Activated CD8-positive, alpha-beta memory T cell treated with anti-CD3 and anti-CD28 coated beads for 36 hours (primary cell): ENCODE measurements at regions not wholly inside any gene's neighbourhood (a gene's known extent, or its start where the extent isn't known, plus 50 kb on each side); places are given as distances from the start of the nearest gene placed in this dataset.

Source experiments
- CTCF ChIA-PET: fragments of 350-600 bp; sonication (Branson Sonifier 250); formaldehyde crosslinking; loops from one replicate; lab custom pipeline; 2021; ENCODE audit warnings: antibody characterized with exemption; lab: Charles Lee
- POLR2A ChIA-PET: fragments of 350-600 bp; sonication (Branson Sonifier 250); formaldehyde crosslinking; loops from one replicate; lab custom pipeline; 2021; ENCODE audit warnings: antibody characterized with exemption; lab: Charles Lee

DNA sequence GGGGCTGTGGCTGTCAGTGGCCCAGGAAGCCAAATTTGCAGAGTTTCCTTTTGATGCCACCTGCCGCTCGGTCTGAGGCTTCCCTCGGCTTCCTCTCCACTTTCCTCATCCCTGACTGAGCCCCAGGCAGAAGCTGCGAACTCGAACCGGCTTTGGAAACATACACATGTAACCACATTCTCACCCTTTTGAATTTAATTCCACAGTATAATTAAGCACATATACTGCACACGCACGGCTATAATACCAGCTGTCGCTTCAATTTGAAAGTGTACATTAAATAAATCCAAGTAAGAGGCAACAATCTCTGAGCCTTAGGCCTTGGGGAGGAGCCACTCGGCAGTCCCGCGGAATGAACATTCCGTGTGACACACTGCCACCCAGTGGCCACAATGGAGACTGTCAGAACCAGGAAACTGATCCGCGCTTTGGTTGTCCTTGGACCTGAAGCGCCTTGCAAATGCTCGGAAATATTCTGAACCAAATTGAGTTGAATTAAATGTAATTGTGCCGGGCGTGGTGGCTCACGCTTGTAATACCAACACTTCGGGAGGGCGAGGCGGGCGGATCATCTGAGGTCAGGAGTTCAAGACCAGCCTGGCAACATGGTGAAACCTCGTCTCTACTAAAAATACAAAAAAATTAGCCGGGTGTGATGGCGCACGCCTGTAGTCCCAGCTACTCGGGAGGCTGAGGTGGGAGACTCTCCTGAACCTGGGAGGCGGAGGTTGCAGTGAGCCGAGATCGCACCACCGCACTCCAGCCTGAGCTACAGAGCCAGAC is 117.9 kb upstream of the TMPO start:
- ChIA-PET POLR2A (no interaction called here), CTCF (interaction anchor here (0.6 to 1.4 kb wide), 5 partner anchors 22 to 1249 kb away, joined by 3 to 5 read pairs (median 3); no protein-coding TSS in a partner anchor)

DNA sequence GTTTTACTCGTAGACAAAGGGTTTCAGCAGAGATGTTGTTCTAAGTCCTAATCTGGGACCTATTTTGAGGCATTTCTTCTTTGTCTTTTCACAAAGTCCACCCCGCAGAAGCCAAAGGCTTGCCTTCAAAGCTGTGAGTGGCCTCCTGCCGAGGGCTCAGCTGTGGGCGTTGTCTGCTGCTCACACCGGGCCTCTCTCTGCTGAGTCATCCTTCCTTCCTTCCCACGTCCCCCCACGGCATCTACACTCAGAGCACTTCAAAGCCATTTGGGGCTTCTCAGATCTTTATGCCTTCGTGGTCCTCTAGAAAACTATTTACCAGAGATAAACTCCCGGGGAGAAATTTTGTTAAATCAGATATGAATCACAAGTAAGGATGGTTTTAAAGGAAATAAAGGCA is 115.9 kb upstream of the TMPO start:
- POLR2A ChIA-PET: no interaction called here
- CTCF ChIA-PET: interaction anchor here (0.8 to 1.2 kb wide), 2 partner anchors 14 to 24 kb away, joined by 3 read pairs; no protein-coding TSS in a partner anchor

DNA sequence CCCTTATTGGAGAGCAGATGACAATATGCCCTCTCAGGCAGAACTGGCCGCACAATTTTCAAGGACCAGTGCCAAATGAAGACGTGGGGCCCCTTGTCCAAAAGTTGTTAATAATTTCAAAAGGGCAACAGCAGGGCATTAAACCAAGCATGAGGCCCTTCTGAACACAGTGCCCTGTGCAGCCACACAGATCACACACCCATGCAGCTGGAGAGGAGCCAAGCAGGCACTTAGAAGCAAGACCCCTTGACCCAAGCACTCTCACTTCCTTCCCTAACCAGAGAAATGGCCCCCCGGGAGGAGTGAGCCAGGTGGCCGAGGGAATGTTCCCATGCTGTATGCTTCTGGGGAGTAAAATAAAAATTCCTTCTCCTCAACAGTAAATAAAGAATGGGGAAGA is 114.0 kb upstream of the TMPO start:
- POLR2A ChIA-PET: no interaction called here
- CTCF ChIA-PET: no interaction called here

DNA sequence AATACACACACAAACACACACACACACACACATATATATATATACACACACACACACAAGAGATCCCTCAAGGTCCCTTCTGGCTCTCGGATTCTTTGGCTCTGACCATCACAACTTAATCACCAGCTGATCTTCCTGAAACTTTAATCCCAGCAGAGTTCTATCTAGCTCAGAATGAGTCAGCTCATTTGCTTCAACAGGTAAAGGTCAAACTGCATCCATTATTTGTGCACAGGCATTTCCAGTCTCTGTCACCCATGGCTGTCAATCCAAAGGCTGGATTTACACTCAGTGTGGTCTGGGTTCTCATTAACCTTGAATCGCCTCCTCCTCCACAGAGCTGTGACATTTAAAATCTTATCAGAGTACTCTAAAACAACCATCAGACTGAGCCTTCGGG is 113.3 kb upstream of the TMPO start:
- ChIA-PET POLR2A (no interaction called here), CTCF (interaction anchor here (0.5 kb wide), 1 partner anchor 24 kb away, joined by 4 read pairs; no protein-coding TSS in a partner anchor)

DNA sequence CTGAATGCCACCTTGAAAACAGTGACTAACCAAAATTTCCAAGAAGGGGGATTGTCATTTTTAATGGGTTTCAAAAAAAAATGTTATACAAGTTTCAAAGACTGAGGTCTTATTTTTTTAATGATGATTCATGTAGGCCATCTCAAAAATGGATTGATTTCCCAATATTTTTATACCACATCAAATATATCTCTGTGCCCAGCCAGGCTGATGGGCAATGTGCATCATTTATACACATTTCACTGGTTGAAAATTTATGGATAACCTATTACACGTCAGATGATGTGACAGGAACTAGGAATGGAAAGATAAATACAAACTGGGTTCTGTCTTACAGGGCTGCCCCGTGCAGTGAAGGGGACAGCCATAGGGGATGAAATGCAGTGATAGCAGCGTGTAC is 112.7 kb upstream of the TMPO start:
- POLR2A ChIA-PET: no interaction called here
- CTCF ChIA-PET: no interaction called here

DNA sequence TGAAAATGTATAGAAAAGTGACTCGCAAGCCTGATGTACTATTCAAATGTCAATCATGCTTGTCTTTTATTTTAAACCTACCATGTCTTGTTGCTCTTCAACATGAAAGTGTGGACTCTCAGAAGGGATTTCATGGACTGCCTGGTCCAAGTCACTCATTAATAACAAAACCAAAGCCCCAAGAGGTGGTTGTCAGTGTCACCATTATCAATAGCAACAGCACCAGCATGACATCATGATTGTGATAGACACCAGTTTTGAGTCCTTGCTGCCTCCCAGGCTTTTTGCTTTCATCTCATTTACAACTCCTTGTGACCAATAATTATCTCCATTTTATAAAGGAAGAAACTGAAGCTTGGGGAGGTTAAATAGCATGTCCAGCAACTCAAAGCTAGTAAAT is 112.0 kb upstream of the TMPO start:
- CTCF ChIA-PET: no interaction called here
- POLR2A ChIA-PET: no interaction called here

DNA sequence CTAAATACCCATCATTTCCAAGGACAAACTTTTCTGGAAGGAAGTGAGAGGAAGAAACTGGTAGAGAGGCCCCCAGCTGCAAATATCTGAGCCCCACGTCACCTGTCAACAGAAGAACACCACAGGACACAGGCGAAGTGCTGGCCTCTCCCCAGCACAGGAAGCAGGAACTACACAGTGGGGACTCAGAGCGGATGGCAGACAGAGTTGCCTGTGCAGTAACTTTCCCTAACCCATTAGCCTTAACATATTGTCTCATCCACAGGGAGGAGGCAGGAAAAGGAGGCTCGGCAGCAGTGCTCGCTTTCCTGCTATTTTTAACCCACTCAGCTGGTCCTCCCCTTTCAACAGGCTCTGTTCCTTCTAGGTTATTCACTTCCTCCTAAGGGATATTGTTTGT is 111.5 kb upstream of the TMPO start:
- ChIA-PET POLR2A (no interaction called here), CTCF (no interaction called here)

DNA sequence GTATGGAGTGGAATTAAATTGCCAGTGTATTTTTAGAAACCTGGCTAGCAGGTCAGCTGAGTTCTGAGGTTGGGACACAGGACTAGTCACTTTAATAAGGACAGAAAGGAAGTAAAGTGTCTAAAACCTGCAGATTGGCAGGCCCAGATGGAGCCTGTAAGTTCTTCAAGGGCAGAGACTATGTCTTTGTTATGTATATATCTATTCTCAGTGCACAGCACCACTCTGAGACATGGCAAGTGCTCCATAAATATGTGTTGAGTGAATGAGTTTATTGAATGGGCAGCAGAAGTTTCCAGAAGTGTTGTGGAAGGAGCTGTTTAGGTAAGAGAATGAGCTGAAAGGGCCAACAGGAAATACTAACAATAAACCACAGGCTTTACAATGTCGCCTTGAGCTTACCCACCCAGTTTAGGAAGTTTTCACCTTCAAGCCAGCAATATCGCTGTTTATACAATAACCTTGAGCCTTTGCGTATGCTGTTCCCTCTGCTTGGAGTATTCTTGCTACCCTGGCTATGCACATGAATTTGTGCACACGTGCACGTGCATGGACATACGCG is 109.5 kb upstream of the TMPO start:
- CTCF ChIA-PET: no interaction called here
- POLR2A ChIA-PET: no interaction called here

DNA sequence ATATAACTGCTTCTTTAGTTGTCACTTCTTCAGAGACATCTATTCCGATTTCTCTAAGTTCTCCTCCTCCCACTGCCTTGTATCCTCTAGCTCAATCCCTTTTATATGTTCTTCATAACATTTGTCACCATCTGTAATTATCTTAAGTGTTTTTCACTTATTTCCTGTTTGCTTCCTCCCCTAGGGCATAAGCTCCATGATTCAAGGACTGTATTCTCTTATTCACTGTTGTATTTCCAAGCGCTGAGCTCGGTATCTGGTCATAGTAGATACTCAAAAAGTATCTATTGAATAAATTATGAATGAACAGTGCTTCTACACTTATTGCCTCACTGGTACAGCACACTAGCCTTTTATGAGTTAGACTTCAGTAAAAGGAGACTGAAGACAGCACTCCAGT is 109.0 kb upstream of the TMPO start:
- CTCF ChIA-PET: no interaction called here
- POLR2A ChIA-PET: no interaction called here

DNA sequence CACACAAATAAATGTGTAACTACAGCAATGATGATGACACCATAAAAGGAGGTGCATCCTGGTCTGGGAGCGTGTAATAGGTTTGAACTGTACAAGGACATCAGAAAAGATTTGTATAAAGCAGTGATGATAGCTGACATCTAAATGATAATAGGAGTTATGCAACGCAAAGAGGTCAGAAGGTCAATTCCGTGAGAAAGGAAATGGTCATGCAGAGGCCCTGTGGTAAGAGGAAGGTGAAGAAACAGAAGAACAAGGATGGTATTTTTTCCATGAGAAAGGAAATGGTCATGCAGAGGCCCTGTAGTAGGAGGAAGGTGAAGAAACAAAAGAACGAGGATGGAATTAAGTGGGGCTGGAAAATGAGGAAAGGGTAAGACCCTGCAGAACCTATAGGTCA is 106.7 kb upstream of the TMPO start:
- CTCF ChIA-PET: no interaction called here
- POLR2A ChIA-PET: no interaction called here

DNA sequence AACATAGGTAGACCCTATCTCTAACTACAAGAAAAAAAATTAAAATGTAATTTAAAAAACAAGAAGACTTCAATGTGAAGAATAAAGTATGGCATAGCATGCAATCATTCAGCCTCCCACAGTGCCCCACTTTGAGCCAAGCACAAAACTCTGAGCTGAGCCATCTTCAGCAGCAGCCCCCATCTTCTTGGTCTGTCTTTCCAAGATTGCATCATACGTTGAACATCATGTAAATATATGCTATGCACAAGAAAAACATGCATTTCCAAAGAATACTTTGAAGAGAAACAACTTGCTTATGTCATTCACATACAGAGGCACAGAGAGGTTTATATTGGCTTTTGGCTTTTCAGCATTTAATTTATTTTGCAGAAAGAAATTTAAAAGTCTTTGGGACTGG is 105.8 kb upstream of the TMPO start:
- ChIA-PET CTCF (no interaction called here), POLR2A (no interaction called here)

DNA sequence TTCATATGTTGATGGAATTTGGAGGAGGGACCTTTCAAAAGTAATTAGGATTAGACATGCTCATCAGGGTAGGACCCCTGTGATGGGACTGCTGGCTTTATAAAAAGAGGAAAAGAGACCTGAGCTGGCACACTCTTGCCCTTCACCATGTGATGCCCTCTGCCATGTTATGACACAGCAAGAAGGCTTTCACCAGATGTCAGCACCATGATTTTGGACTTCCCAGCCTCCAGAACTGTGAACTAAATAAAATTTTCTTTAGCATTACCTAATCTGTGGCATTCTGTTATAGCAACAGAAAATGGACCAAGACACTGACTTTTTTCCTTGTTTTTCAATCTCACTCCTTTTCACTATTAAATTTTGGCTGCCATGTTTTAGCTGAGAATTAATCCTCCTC is 105.0 kb upstream of the TMPO start:
- POLR2A ChIA-PET: no interaction called here
- CTCF ChIA-PET: no interaction called here

DNA sequence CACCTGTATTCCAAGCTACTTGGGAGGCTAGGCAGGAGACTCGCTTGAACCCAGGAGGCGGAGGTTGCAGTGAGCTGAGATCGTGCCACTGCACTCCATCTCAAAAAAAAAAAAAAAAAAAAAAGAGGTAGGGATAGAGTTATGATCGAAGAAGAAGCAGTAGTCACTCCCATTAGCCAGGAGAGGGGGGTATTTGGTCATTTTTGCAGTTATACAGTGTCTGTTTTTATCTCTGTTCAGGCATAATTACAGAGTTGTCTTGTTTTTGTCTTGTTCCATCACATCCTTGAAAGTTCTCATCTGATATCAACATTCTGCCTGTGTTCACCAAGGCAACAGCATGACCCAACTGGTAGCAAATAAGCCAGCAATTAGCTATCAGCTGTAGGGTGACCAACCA is 98.5 kb upstream of the TMPO start:
- POLR2A ChIA-PET: interaction anchor here (0.6 kb wide), 1 partner anchor 65 kb away, joined by 14 read pairs; no protein-coding TSS in a partner anchor
- CTCF ChIA-PET: interaction anchor here (1.4 kb wide), 1 partner anchor 75 kb away, joined by 3 read pairs; no protein-coding TSS in a partner anchor

DNA sequence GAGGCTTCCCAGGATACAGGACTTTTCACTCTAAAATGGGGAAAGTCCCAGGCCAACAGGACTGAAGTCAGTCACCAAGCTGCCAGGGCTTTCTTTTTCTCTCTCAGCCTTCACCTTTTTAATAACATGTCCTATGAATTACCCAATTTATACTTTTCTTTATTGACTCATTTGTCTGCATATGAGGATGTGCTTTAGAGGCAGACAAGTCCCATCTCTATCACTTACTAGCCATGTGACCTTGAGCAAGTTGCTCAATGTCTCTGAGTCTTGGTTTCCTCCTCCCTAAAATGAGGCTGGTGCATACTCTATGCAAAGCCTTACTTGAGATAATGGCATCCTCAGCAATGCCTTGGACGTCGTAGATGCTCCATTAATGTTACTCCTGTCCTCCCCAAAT is 98.1 kb upstream of the TMPO start:
- ChIA-PET CTCF (interaction anchor here (1.4 kb wide), 1 partner anchor 75 kb away, joined by 3 read pairs; no protein-coding TSS in a partner anchor), POLR2A (interaction anchor here (0.6 kb wide), 1 partner anchor 65 kb away, joined by 14 read pairs; no protein-coding TSS in a partner anchor)

DNA sequence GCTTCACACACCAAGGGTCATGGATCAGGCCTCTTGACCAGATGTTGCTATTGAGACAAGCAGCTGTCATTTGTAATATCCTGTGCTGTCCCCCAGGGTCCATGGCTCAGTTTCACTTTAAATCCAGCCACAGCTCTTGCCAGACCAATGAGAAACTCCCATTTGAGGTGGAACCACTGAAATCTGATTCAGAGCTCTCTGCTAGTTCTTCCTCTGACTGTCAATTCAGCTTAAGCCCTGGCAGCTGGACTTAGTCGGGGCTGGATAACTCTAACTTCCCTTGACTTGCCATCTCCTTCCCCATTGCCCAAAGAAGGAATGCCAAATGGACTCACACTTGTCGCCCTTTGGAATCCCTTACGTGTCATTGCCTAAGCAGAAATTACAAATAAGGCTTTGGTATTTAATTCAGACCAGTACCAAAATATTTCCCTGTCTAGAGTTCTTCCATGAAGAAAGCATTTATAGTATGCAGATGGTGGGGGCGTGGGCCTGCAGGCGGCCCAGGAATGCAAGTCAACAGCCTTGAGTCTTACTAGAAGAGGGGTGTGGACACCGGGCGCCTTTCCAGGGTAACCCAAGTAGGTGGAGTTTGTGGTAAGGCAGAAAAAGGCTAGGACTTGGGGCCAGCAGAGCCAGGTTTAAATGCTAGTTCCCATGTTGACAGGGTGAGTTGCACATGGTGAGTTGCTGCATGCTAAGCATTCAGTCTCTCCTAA is 96.9 kb upstream of the TMPO start:
- ChIA-PET POLR2A (interaction anchor here (1.0 kb wide), 1 partner anchor 175 kb away, joined by 3 read pairs; the partner anchor contains the start of gene SLC25A3), CTCF (interaction anchor here (1.1 kb wide), 1 partner anchor 9 kb away, joined by 3 read pairs; no protein-coding TSS in a partner anchor)

DNA sequence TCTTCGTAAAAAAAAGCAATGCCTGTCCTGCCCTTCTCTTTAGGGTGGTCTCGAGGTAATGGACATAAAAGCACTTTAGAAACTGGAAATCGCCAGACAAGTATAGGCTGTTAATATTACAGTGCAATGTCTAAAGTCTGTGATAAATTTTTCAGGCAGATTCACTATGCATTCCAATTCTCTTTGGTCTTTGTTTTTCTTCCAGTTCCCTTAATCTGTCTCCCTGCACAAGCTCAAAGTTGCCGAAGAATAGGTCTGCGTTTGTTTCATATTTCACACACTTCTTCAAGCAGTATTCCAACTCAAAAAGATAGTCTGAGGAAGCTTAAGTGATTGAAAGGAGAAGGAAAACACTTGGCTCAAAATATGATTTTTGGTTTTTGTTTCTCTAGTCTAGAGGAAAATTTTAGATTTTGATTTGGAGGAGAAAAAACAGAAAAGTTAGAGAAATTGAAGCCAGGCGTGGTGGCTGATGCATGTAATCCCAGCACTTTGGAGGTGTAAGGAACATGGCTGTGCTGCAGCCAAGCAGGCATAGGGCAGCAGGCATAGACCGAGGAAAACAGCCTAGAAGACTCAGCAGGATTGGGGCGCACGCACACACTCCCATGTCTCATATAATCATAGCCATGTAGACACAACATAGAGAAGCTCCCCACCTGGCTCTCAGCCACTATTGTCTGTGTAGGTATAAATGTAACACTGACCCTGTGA is 96.2 kb upstream of the TMPO start:
- ChIA-PET CTCF (interaction anchor here (1.1 kb wide), 1 partner anchor 8 kb away, joined by 3 read pairs; no protein-coding TSS in a partner anchor), POLR2A (interaction anchor here (1.0 kb wide), 1 partner anchor 174 kb away, joined by 3 read pairs; the partner anchor contains the start of gene SLC25A3)

DNA sequence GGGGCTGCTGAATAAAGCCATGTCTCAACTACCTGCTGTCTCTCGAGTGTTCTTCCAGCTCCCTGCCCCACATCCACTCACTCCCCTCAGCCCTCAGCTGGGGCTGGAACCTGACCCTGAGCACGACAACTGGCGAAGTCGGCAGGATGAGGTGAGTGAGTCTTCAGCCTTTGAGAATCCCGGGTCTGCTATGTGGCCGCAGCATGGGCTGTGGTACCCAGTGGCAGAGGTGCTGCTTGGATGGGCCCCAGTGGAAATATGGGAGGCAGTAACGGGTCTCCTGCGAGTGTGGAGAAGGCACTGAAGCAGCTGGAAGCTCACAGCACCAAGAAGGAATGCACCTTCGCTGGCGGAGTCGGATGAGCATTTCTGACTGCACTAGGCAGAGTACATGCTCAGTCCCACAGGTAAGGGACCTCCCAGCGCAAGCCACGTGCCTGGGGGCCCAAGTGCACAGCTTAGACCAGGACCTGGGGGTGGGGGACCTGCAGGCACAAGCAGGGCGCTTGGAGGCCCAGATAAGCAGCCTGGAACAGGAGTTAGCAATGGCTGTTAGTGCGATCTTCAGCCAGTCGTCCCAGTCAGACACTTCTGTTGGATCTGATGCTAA is 95.5 kb upstream of the TMPO start:
- CTCF ChIA-PET: no interaction called here
- POLR2A ChIA-PET: no interaction called here

DNA sequence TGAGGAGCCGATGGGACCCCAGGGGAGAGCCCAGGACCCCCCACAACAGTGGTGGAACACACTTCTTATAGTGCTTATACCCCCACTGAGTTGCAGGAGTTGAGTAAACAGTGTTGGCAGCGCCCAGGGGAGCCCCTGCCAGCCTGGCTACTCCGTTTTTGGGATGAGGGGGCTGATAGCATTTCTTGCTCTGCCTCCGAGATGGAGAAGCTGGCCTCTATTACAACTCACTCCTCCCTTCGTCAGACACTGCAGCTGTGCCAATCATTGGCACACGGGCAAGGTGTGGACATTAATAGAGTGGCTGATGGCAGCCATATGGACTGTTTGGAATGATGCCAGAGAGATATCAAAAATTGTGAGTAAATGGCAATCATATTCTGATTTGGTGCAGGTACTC is 94.9 kb upstream of the TMPO start:
- ChIA-PET CTCF (no interaction called here), POLR2A (no interaction called here)

DNA sequence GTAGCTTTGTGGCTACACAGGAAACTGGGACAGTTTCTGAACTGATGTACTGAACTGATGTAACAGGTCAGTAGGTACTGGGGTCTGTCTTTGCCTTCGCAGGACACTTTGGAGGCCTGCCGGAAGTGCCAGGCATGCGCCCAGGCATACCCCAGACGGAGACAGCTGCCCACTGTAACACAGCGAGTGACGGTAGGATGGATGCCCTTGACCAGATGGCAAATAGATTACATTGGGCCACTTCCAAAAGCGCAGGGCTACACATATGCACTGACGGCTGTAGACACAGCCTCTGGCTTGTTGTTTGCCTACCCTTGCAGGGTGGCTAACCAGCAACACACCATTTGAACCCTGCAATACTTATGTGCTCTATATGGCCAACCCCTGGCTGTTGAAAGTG is 94.1 kb upstream of the TMPO start:
- POLR2A ChIA-PET: no interaction called here
- CTCF ChIA-PET: no interaction called here
